Esophagus muscularis mucosa (tissue), 4 donors: ENCODE measurements at regions not wholly inside any gene's neighbourhood (a gene's known extent, or its start where the extent isn't known, plus 50 kb on each side); places are given as distances from the start of the nearest gene placed in this dataset.

ENCODE experiments used
- DNase-seq: peaks from one replicate; pipeline ENCODE4 v3.0.0-alpha.2; 2017; ENCODE audit errors: extremely low spot score
- H3K27ac ChIP-seq, 4 donors: fragments of 200-600 bp; sonication (generic); replicated peaks in 1 of 4; 1 replicate in 3 of 4; 2 replicates in 1 of 4; pipeline ENCODE4 v1.5.1; 2016 to 2019; ENCODE audit warnings: mild to moderate bottlenecking in 1 of 4
- H3K27me3 ChIP-seq, 4 donors: fragments of 200-600 bp; sonication (generic); one replicate each; pipeline versions ENCODE4 v1.5.1 to v1.6.0; 2016 to 2019
- H3K36me3 ChIP-seq, 4 donors: fragments of 200-600 bp; sonication (generic); one replicate each; pipeline ENCODE4 v1.5.1; 2016 to 2019
- H3K4me1 ChIP-seq, 4 donors: fragments of 200-600 bp; sonication (generic); one replicate each; pipeline ENCODE4 v1.5.1; 2016 to 2019
- H3K4me3 ChIP-seq, 4 donors: fragments of 200-600 bp; sonication (generic); 1 replicate in 2 of 4; 2 replicates in 2 of 4; pipeline ENCODE4 v1.5.1; 2016 to 2019; ENCODE audit warnings: mild to moderate bottlenecking in 4 of 4, moderate library complexity in 1 of 4
- H3K9me3 ChIP-seq, 4 donors: fragments of 200-600 bp; sonication (generic); 1 replicate in 3 of 4; 2 replicates in 1 of 4; pipeline ENCODE4 v1.5.1; 2016 to 2019
- CTCF ChIP-seq, 3 experiments: fragments of 200-600 bp in 2 of 3; fragments of 450-650 bp in 1 of 3; sonication (generic) in 2 of 3; IDR thresholded peaks; one replicate each; pipeline ENCODE4 v1.5.1; 2017 to 2019; ENCODE audit warnings: antibody characterized with exemption in 3 of 3, mild to moderate bottlenecking in 2 of 3, moderate library complexity in 1 of 3
- EP300 ChIP-seq: sonication (generic); formaldehyde crosslinking; IDR thresholded peaks from one replicate; pipeline ENCODE4 v1.6.1; 2017; ENCODE audit warnings: antibody characterized with exemption
- POLR2A ChIP-seq: fragments of 450-650 bp; IDR thresholded peaks from one replicate; pipeline ENCODE4 v1.6.1; 2017; ENCODE audit warnings: antibody characterized with exemption, moderate library complexity, mild to moderate bottlenecking, low read depth
- POLR2AphosphoS5 ChIP-seq, 2 donors: sonication (generic); formaldehyde crosslinking; IDR thresholded peaks; one replicate each; pipeline ENCODE4 v1.6.1; 2017; ENCODE audit warnings: antibody characterized with exemption in 2 of 2
- WGBS: methylation state at CpG from one replicate; pipeline ENCODE4 v1.1.5; 2018; 5-methylcytosine and 5-hydroxymethylcytosine counted together
- intact Hi-C: fragments of 100-400 bp; cut with DNase I; formaldehyde crosslinking; loops from one replicate; pipeline ENCODE4 v1.15.1; 2023

- WGBS, result 42% methylated on average over 3 of the region's 3 CpGs
Measured at GRCh38 chr4:55762819-55763218, 56.8 kb upstream of the EXOC1L start.

GRCh38 chr4:55763996-55764395, 55.6 kb upstream of the EXOC1L start:
- Histone ChIP-seq H3K9me3 (no peaks in the 10 kb centered on the region), H3K27me3 (no peaks in the 10 kb centered on the region), H3K27ac (no peak overlapping the region), H3K4me3 (no peak overlapping the region), H3K4me1 (peaks cover 0 to 13% (median 2%) of the 10 kb centered on the region in 4 donors), H3K36me3 (no peaks in the 10 kb centered on the region)
- no peak for DNase-seq
- intact Hi-C loops, result no loop called here
- WGBS, result 49% methylated on average over 2 of the region's 2 CpGs
- TF ChIP-seq EP300, result no peak
- TF ChIP-seq POLR2A, result no peak
- no peak for TF ChIP-seq CTCF (IDR thresholded peaks at IDR 0.05)
- no peak for TF ChIP-seq POLR2AphosphoS5 (IDR thresholded peaks at IDR 0.05)

More at GRCh38 chr4:55762819-55763218, 56.8 kb upstream of the EXOC1L start:
- Histone ChIP-seq H3K36me3 (no peaks in the 10 kb centered on the region), H3K4me3 (no peak overlapping the region), H3K27ac (no peak overlapping the region), H3K27me3 (no peaks in the 10 kb centered on the region), H3K9me3 (no peaks in the 10 kb centered on the region), H3K4me1 (peaks cover 0 to 13% (median 2%) of the 10 kb centered on the region in 4 donors)
- TF ChIP-seq POLR2A (no peak), EP300 (no peak), CTCF (IDR thresholded peaks at IDR 0.05) (no peak), POLR2AphosphoS5 (IDR thresholded peaks at IDR 0.05) (no peak)
- DNase-seq, result no peak
- intact Hi-C loops, result no loop called here

GRCh38 chr4:55765070-55765469, 54.5 kb upstream of the EXOC1L start:
- intact Hi-C loops, result no loop called here
- H3K36me3 ChIP-seq, result no peaks in the 10 kb centered on the region
- H3K27ac ChIP-seq, result no peak overlapping the region
- H3K4me1 ChIP-seq, result peaks cover 0 to 13% (median 2%) of the 10 kb centered on the region in 4 donors
- WGBS, result 70% methylated on average over 6 of the region's 6 CpGs
- no peaks in the 10 kb centered on the region for H3K9me3 ChIP-seq
- DNase-seq, result no peak
- H3K4me3 ChIP-seq, result no peak overlapping the region
- H3K27me3 ChIP-seq, result no peaks in the 10 kb centered on the region
- TF ChIP-seq POLR2A (no peak), EP300 (no peak)

- intact Hi-C loops, result no loop called here
Measured at GRCh38 chr4:55768291-55768690, 51.3 kb upstream of the EXOC1L start.

More at GRCh38 chr4:55768291-55768690, 51.3 kb upstream of the EXOC1L start:
- DNase-seq, result no peak
- Histone ChIP-seq H3K9me3 (no peaks in the 10 kb centered on the region), H3K36me3 (no peaks in the 10 kb centered on the region), H3K27me3 (no peaks in the 10 kb centered on the region), H3K4me3 (no peak overlapping the region), H3K27ac (no peak overlapping the region), H3K4me1 (peaks cover 0 to 9% (median 0%) of the 10 kb centered on the region in 4 donors)
- 79% methylated on average over 3 of the region's 3 CpGs for WGBS
- TF ChIP-seq POLR2A, result no peak
- TF ChIP-seq POLR2AphosphoS5 (IDR thresholded peaks at IDR 0.05), result no peak
- TF ChIP-seq CTCF (IDR thresholded peaks at IDR 0.05), result no peak
- no peak for TF ChIP-seq EP300
